Effector memory CD4-positive, alpha-beta T cell (primary cell): ENCODE measurements at regions not wholly inside any gene's neighbourhood (a gene's known extent, or its start where the extent isn't known, plus 50 kb on each side); places are given as distances from the start of the nearest gene placed in this dataset.

ENCODE experiments used
- DNase-seq, 3 donors: peaks; one replicate each; pipeline ENCODE4 v3.0.0-alpha.2; 2020
- H3K27ac ChIP-seq: 2 replicates; pipeline ENCODE4 v1.7.0; 2013; ENCODE audit warnings: mild to moderate bottlenecking, low read length, moderate library complexity; ENCODE audit not compliant: insufficient read depth, poor library complexity, severe bottlenecking
- H3K27me3 ChIP-seq: replicated peaks from 2 replicates; pipeline ENCODE4 v1.7.0; 2013; ENCODE audit warnings: mild to moderate bottlenecking, low read length; ENCODE audit not compliant: insufficient read depth, control insufficient read depth, poor library complexity, severe bottlenecking
- H3K36me3 ChIP-seq: 2 replicates; pipeline ENCODE4 v1.7.0; 2013; ENCODE audit warnings: mild to moderate bottlenecking, low read length, moderate library complexity; ENCODE audit not compliant: control insufficient read depth, insufficient read depth
- H3K4me1 ChIP-seq: 2 replicates; pipeline ENCODE4 v1.7.0; 2013; ENCODE audit warnings: low read length, mild to moderate bottlenecking; ENCODE audit not compliant: control insufficient read depth, insufficient read depth, poor library complexity, severe bottlenecking
- H3K4me3 ChIP-seq: 2 replicates; pipeline ENCODE4 v1.7.0; 2013; ENCODE audit warnings: low read length, low read depth, mild to moderate bottlenecking; ENCODE audit not compliant: insufficient read depth, poor library complexity, severe bottlenecking
- H3K9me3 ChIP-seq: 2 replicates; pipeline ENCODE4 v1.7.0; 2013; ENCODE audit warnings: mild to moderate bottlenecking, low read length, moderate library complexity; ENCODE audit not compliant: control insufficient read depth

DNA sequence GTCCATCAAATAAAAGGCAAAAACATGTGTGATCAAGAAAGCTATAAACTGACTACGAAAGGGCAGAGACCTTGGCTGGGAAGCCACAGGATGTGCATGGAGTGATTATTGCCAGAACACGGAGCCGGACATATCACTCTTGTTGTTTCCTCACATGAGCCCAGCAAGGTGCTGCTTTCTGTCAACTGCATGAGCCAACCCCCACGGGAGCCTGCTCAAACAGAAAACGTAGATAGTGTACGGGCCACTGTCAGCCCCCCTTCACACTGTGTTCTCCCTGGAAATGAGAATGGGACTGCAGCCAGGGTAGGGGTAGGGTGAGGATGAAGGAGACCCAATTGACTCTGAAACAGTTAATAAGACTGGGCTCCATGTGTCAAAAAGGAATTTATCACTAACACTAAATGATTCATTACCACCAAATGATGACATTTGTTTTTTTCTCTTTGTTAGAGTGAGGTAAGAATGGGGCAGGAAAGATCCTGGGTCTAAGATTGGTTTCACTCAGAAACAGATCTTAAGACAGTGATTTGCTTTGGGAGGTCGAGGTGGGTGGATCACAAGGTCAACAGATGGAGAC is 235.8 kb downstream of the MREG start:
- H3K4me3 ChIP-seq: no peak overlapping the region
- DNase-seq: no peak
- no peaks in the 10 kb centered on the region for H3K36me3 ChIP-seq
- no peaks in the 10 kb centered on the region for H3K4me1 ChIP-seq
- H3K9me3 ChIP-seq: no peaks in the 10 kb centered on the region
- H3K27me3 ChIP-seq: no peaks in the 10 kb centered on the region
- H3K27ac ChIP-seq: no peak overlapping the region

DNA sequence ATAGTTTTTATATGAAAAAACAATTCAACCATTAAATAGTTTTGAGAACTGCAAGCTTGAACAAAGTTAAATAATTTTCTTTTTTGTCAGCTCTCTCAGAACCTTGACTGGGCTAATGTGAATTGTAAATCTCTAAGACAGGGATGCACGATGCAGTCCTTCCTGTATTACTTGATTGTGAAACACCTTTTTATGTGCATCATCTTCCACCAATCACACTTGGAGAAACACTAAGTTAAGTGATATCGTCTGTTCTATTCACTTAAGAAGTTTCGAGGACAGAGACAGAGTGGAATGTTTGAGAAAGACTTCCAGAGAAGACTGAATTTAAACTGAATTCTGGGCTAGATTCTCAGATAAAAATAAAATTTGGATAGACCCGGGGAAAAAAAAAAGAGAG is 238.2 kb downstream of the MREG start:
- no peak for DNase-seq
- Histone ChIP-seq H3K4me3 (no peak overlapping the region), H3K27me3 (no peaks in the 10 kb centered on the region), H3K27ac (no peak overlapping the region), H3K9me3 (no peaks in the 10 kb centered on the region), H3K36me3 (no peaks in the 10 kb centered on the region), H3K4me1 (no peaks in the 10 kb centered on the region)

DNA sequence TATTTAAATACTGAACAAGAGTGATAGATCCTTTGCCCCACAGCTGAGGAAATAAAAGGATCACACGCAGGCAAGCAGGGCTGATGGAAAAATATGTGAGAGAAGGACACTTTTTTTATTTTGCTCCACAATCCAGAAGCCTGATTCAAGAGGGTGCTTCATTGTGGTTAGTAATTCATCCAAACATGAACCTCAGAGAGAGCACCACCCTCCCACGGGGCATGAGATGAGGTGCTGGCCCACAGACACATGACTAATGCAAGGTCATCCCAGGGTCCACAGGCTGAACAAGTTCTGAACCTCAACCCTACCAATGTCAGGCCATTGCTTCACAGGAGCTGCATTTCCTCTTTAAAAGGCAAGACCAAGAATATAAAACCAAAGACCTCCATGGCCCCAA is 239.6 kb downstream of the MREG start:
- no peak overlapping the region for H3K27ac ChIP-seq

DNA sequence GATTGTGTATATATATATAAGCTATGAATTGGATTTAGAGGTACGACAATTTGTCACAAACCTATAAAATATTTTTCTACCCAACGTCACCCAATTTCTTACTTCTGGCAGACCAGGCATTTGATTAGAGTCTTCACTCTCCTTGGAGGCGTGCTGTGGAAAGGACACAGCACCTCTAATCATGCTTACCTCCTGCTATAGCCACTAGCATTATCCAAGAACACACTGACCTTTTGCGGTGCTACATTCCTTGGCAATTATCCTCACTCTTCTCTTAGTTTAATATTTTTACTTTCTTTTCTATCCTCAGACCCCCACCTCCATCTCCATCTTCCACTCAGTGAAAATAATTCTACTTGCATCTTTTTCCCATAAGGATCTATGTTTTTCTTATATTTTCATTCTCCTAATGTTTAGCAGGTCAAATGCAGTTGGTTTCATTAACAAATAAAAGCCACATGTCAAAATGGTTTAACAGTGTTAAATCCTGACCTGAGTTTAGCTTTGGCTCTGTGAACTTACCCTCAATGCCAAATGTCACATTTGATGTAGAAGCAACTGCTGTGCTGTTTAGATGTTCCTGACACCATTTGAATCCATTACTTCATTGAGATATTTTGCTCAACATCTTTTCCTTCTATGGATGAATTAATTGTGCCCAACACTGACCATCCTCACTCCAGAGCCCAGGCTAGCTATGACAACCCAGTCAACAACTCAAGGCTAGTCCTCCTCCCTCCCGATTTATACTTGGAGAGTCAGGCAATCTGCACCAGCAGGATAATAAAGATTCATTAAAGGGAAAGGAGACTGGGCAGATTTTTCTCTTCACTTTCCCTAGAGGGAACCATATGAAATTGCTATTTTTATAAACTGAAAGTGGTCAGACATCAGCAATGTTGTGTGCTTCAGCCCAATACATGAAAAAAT is 240.5 kb downstream of the MREG start:
- Histone ChIP-seq H3K9me3 (no peaks in the 10 kb centered on the region), H3K27me3 (no peaks in the 10 kb centered on the region), H3K4me1 (no peaks in the 10 kb centered on the region), H3K27ac (no peak overlapping the region), H3K36me3 (no peaks in the 10 kb centered on the region), H3K4me3 (no peak overlapping the region)
- DNase-seq: no peak

More for the DNA sequence above, 239.6 kb downstream of the MREG start:
- no peaks in the 10 kb centered on the region for H3K4me1 ChIP-seq
- no peaks in the 10 kb centered on the region for H3K9me3 ChIP-seq
- DNase-seq: no peak
- no peaks in the 10 kb centered on the region for H3K36me3 ChIP-seq
- H3K4me3 ChIP-seq: no peak overlapping the region
- H3K27me3 ChIP-seq: no peaks in the 10 kb centered on the region

DNA sequence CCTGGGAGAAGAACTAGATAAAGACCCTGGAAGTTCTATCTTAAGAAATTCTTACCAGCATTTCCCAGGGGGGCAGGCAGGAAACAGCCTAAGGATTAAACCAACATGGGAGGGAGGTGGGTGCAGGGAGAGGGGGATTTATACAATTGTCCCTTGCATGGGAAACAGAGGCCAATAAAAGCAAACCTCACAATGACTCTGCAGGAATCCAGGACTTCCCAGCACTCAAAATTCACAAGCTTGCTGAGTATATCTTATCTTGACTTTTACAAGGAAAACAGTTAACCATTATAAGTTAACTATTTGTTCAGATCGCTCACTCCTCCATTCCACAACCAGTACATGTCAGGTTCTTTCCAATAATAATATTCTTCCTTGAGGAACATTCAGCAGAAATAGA is 241.3 kb downstream of the MREG start:
- no peaks in the 10 kb centered on the region for H3K27me3 ChIP-seq
- H3K9me3 ChIP-seq: no peaks in the 10 kb centered on the region
- H3K36me3 ChIP-seq: no peaks in the 10 kb centered on the region
- no peak overlapping the region for H3K27ac ChIP-seq
- no peak for DNase-seq
- H3K4me3 ChIP-seq: no peak overlapping the region
- no peaks in the 10 kb centered on the region for H3K4me1 ChIP-seq

GRCh38 chr2:215771241-215771640 is 242.1 kb downstream of the MREG start:
- Histone ChIP-seq H3K4me1 (no peaks in the 10 kb centered on the region), H3K27me3 (no peaks in the 10 kb centered on the region), H3K36me3 (no peaks in the 10 kb centered on the region), H3K27ac (no peak overlapping the region), H3K9me3 (no peaks in the 10 kb centered on the region), H3K4me3 (no peak overlapping the region)
- no peak for DNase-seq

GRCh38 chr2:215770668-215771067 is 242.7 kb downstream of the MREG start:
- Histone ChIP-seq H3K27me3 (no peaks in the 10 kb centered on the region), H3K9me3 (no peaks in the 10 kb centered on the region), H3K36me3 (no peaks in the 10 kb centered on the region), H3K4me3 (no peak overlapping the region), H3K27ac (no peak overlapping the region), H3K4me1 (no peaks in the 10 kb centered on the region)
- no peak for DNase-seq

DNA sequence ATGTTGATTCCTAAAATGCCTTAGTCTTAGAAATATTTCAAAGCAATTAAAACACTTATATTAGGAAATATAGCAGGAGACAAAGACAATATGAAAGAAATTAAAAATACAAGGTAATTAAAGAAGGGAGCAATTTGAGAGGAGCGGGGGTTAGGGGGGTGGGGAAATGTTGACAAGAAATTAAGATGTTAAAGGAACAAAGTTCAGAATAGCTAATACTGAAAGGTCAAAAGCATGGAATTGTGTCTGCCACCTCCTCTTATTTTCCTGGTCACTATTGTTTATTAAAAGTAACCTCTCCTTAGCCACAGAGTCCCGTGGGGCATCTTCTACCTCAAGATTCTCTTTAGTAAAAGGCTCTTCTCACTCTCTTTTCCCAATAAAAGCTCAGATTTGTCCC is 244.1 kb downstream of the MREG start:
- DNase-seq: no peak
- H3K4me1 ChIP-seq: no peaks in the 10 kb centered on the region
- H3K36me3 ChIP-seq: no peaks in the 10 kb centered on the region
- H3K9me3 ChIP-seq: no peaks in the 10 kb centered on the region
- no peak overlapping the region for H3K4me3 ChIP-seq
- H3K27me3 ChIP-seq: no peaks in the 10 kb centered on the region
- H3K27ac ChIP-seq: no peak overlapping the region

GRCh38 chr2:215767625-215768024 is 245.7 kb downstream of the MREG start:
- Histone ChIP-seq H3K36me3 (no peaks in the 10 kb centered on the region), H3K9me3 (no peaks in the 10 kb centered on the region), H3K4me3 (no peak overlapping the region), H3K27ac (no peak overlapping the region), H3K4me1 (no peaks in the 10 kb centered on the region), H3K27me3 (no peaks in the 10 kb centered on the region)
- no peak for DNase-seq

GRCh38 chr2:215765729-215766360 is 247.5 kb downstream of the MREG start:
- no peak overlapping the region for H3K4me3 ChIP-seq
- no peak overlapping the region for H3K27ac ChIP-seq
- no peaks in the 10 kb centered on the region for H3K9me3 ChIP-seq
- no peaks in the 10 kb centered on the region for H3K36me3 ChIP-seq
- H3K4me1 ChIP-seq: no peaks in the 10 kb centered on the region
- DNase-seq: no peak
- no peaks in the 10 kb centered on the region for H3K27me3 ChIP-seq
